MV-4-11 (cell line): ENCODE measurements at regions not wholly inside any gene's neighbourhood (a gene's known extent, or its start where the extent isn't known, plus 50 kb on each side); places are given as distances from the start of the nearest gene placed in this dataset.

Experiments
- DNase-seq: peaks from one replicate; lab custom pipeline; 2025; lab: John Stamatoyannopoulos, UW

GRCh38 chr13:22053053-22053452 lies 382.2 kb downstream of the FGF9 start:
- DNase-seq, result no peak

GRCh38 chr13:22055259-22055658 lies 384.4 kb downstream of the FGF9 start:
- no peak for DNase-seq

- DNase-seq, result no peak
Measured at GRCh38 chr13:22060187-22060586, 389.3 kb downstream of the FGF9 start.

GRCh38 chr13:22061371-22061805 lies 390.5 kb downstream of the FGF9 start:
- no peak for DNase-seq

GRCh38 chr13:22061806-22062391 lies 391.0 kb downstream of the FGF9 start:
- peak; percentile 38 for DNase-seq

GRCh38 chr13:22062478-22063205 lies 391.8 kb downstream of the FGF9 start:
- DNase-seq, result no peak

- no peak for DNase-seq
Measured at GRCh38 chr13:22063416-22064124, 392.7 kb downstream of the FGF9 start.

GRCh38 chr13:22064854-22065620 lies 394.2 kb downstream of the FGF9 start:
- no peak for DNase-seq

GRCh38 chr13:22073718-22074117 lies 402.8 kb downstream of the FGF9 start:
- no peak for DNase-seq

- DNase-seq, result no peak
Measured at GRCh38 chr13:22074403-22074802, 403.5 kb downstream of the FGF9 start.

GRCh38 chr13:22076658-22077057 lies 405.8 kb downstream of the FGF9 start:
- DNase-seq, result no peak

- DNase-seq, result no peak
Measured at GRCh38 chr13:22077205-22077683, 406.4 kb downstream of the FGF9 start.

- DNase-seq, result no peak
Measured at GRCh38 chr13:22077764-22078163, 406.9 kb downstream of the FGF9 start.

- DNase-seq, result no peak
Measured at GRCh38 chr13:22079961-22080360, 409.1 kb downstream of the FGF9 start.

- no peak for DNase-seq
Measured at GRCh38 chr13:22080832-22081231, 410.0 kb downstream of the FGF9 start.

GRCh38 chr13:22081430-22081829 lies 410.6 kb downstream of the FGF9 start:
- DNase-seq, result no peak

GRCh38 chr13:22082030-22082429 lies 411.2 kb downstream of the FGF9 start:
- DNase-seq, result no peak

- DNase-seq, result no peak
Measured at GRCh38 chr13:22082437-22083100, 411.7 kb downstream of the FGF9 start.

- DNase-seq, result no peak
Measured at GRCh38 chr13:22085001-22085400, 414.1 kb downstream of the FGF9 start.

- DNase-seq, result no peak
Measured at GRCh38 chr13:22086597-22087330, 415.9 kb downstream of the FGF9 start.

GRCh38 chr13:22090106-22090505 lies 419.2 kb downstream of the FGF9 start:
- DNase-seq, result no peak
